ENCODE measurements at regions not wholly inside any gene's neighbourhood (a gene's known extent, or its start where the extent isn't known, plus 50 kb on each side); places are given as distances from the start of the nearest gene placed in this dataset.
A peak's percentile ranks its signal among the peaks of the same experiment; 100 is the strongest.

- DNase-seq, result no peak
These were observed 186.8 kb downstream of the ZEB2 start for GRCh38 chr2:144333143-144333555.

GRCh38 chr2:144332356-144333142, 187.4 kb downstream of the ZEB2 start:
- DNase-seq, result peak; percentile 86

- DNase-seq, result no peak
These were observed 188.1 kb downstream of the ZEB2 start for GRCh38 chr2:144331674-144332355.

- peak; percentile 7 for DNase-seq
These were observed 188.8 kb downstream of the ZEB2 start for GRCh38 chr2:144330951-144331673.

DNA sequence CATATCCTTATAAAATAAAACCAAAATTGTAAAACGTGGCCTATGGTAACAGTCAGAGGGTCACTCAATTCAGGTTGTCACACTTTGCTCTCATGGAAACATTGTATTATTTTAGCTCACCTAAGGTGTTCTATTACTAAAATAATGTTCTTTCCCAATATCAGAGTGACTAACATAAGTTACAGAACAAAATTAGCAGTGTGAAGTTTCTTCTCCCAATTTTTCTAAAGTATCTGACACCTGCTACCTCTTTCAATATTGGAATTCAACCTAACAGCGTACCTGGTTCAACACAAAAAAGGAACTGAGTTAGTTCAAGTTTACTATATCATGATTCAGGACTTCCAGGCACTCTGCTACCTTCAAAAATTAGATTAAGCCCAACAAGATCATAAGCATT, 190.4 kb downstream of the ZEB2 start:
- no peak for DNase-seq

GRCh38 chr2:144328938-144329337, 191.0 kb downstream of the ZEB2 start:
- no peak for DNase-seq

DNA sequence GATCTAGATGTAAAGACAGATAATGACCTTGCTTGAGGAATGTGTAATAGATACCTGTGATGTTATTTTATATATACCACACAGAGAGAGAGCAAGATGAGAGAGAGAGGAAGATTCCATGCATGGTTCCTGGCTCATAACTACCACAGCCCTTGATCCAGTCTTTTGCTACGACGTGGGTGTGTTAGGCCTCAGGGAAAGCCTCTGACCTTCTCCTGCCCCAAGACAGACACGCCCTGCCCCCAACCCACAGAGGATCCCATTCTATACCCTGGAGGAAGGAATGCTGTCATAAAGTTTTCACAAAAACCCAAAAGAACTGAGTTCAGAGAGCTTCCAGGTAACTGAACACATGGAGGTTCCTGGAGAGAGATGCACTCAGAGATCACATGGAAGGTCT, 193.1 kb downstream of the ZEB2 start:
- no peak for DNase-seq

GRCh38 chr2:144325086-144325485, 194.8 kb downstream of the ZEB2 start:
- peak; percentile 62 for DNase-seq

DNA sequence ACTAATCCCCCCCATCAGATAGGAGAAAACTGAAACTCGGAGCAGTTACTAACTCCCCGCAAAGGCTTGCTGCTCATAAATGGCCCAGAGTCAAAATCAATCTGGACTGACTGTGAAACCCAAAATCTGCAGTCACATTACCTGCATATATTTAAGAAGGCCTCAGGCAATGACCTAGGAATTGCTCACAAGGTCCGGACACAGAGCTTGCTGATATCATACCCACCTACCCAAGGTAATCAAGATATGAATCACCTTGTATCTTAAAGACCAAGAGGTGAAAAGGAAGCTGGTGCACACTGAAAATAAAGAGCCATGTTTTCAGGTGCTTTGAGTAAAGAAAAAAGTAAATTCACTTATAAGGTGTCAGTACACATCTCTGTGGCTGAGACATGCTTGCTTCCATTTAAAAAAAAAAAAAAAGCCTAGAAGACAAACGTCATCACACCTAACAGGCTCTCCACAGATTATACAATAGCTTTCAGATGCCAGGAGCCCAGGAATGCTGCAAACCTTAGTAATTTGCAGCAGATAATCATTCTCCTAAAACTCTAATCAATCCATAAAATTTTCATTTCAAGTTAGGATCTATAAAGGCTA, 195.4 kb downstream of the ZEB2 start:
- peak; percentile 13 for DNase-seq

GRCh38 chr2:144323946-144324345, 196.0 kb downstream of the ZEB2 start:
- DNase-seq, result no peak

DNA sequence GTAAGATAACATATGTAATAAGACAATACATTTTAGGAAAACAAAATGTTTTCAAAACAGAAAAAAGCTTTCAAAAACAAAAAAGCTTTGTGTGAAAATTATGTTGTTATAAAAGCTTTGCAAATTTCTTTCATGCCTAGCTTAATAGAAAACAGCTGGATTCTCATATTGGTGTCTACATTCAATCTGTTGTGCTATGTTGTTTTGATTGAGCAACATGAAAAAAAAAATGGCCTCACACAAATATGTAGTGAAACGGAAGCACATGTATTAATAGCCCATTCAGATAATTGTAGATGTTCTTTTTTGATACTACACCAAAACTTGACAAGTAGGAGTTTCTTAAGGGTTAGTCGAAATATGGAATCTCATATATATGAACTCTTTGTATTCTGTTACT, 197.5 kb downstream of the ZEB2 start:
- DNase-seq, result no peak

- peak; percentile 54 for DNase-seq
These were observed 199.4 kb downstream of the ZEB2 start for GRCh38 chr2:144320491-144320890.

- DNase-seq, result no peak
These were observed 202.7 kb downstream of the ZEB2 start for GRCh38 chr2:144317071-144317738.

DNA sequence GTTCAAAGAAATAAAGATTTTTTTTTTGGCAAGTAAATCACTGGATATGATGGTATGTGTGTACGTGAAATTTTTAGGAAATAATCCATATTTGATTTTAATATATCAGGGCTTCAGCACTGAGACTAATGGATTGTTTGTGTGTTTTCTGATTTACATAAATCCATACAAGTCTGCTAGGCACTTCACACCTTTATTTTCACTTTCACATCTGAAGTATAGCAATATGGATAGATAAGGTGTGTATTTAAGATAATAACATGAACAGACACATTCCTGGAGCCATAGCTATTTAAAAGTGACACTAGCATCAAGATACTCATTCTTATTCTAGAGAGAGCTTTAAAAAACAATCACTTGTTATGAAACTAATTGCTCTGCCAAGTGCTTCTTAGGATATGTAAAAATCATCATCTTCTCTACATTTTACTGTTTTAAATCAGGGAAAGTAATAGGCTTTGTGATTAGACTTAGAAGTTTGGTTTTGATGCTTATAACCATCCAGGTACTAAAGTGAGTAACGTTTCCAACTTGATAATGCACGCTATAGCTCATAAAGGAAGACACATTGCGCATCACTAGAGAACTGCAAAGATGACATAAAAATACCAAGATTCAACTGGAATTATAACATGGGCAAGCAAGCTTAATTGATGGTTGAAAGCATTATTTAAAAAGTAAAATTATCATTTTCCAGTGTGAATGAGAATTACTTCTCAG, 208.9 kb downstream of the ZEB2 start:
- DNase-seq, result no peak

DNA sequence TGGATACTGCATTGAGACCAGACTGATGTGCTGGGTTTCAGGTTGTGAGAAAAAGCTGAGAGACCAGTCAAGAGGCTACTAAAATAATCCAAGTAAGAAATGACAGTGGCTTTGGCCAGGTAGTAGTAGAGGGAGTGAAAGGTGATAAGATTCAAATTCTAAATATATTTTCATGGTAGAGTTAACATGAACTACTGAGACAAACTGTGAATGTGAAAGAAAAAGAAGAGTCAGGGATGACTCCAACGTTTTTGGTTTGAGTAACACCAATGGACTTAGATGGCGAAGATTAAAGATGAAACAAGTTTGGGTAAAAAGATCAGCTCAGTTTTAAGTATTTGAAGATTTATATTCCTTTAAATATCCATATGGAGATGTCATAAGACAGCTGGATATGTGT, 209.4 kb downstream of the ZEB2 start:
- no peak for DNase-seq

GRCh38 chr2:144307711-144308110, 212.2 kb downstream of the ZEB2 start:
- no peak for DNase-seq

- no peak for DNase-seq
These were observed 215.7 kb downstream of the ZEB2 start for GRCh38 chr2:144304202-144304601.

- no peak for DNase-seq
These were observed 219.3 kb downstream of the ZEB2 start for GRCh38 chr2:144300632-144301031.

DNA sequence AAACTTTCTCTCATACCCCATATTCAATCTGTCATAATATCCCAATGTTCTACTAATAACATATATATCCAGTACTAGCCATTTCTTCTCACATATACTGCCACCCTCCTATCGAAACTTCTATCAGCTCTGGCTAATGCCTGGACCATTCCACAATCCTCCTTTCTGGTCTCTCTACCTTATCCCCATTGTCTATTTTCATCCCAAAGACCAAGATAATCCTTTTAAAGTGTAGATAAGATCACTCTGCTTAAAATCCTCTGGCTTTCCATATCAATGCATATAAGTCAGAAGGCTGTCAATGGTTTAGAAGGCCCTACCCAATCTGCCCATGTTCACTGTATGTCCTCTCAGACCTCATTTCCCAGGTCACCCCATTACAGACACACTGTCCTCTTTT, 229.6 kb downstream of the ZEB2 start:
- DNase-seq, result no peak

- DNase-seq, result no peak
These were observed 231.5 kb downstream of the ZEB2 start for GRCh38 chr2:144288438-144288837.

DNA sequence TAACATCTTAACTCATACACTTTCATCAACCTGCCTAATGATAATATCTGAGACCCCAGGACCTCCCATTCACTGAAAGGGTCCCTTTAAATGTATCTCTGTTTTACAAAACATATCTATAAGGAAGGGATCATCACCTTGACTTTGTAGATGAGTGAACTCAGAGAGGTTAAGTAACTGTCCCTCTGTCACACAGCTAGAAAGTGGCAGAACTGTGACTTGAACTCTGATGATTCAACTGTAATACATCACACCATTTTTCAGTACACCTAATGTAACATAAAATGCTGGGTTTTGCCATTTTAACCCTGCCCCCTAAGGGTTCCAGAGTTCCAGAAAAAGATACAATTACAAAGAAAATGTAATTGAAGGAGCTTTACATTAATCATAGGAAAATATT, 234.6 kb downstream of the ZEB2 start:
- no peak for DNase-seq

GRCh38 chr2:144281476-144281875, 238.4 kb downstream of the ZEB2 start:
- no peak for DNase-seq
